ENCODE measurements at regions not wholly inside any gene's neighbourhood (a gene's known extent, or its start where the extent isn't known, plus 50 kb on each side); places are given as distances from the start of the nearest gene placed in this dataset.

DNA sequence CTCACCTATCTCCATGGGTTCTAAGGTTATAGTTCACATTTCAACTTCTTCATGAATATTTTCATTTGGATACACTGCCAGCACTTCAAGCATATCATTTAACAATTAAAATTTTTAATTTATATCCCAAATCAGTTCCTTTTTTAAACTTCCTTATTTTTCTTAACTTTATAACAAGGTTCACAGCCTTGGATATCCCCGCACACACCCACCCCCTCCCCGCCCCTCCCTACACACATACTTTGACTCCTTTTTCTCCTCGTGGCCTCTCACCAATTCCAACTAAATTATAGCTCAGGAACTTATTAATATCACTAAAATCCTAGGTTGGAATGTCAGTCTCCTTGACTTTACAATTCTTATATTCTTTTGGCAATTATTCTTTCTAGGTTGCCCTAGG is 163.6 kb upstream of the SETBP1 start:
- DNase-seq = no peak
- Mint-ChIP-seq H3K9me3 (no peaks in the 10 kb centered on the region), H3K4me1 (ENCODE audit: low read depth in 2 of 2) (peaks cover 0 to 1% of the 10 kb centered on the region in 2 donors), H3K27me3 (no peaks in the 10 kb centered on the region), H3K36me3 (ENCODE audit: insufficient read depth) (no peaks in the 10 kb centered on the region), H3K4me3 (no peak overlapping the region), H3K27ac (no peak overlapping the region)
- ATAC-seq (replicated peaks) = no peak

DNA sequence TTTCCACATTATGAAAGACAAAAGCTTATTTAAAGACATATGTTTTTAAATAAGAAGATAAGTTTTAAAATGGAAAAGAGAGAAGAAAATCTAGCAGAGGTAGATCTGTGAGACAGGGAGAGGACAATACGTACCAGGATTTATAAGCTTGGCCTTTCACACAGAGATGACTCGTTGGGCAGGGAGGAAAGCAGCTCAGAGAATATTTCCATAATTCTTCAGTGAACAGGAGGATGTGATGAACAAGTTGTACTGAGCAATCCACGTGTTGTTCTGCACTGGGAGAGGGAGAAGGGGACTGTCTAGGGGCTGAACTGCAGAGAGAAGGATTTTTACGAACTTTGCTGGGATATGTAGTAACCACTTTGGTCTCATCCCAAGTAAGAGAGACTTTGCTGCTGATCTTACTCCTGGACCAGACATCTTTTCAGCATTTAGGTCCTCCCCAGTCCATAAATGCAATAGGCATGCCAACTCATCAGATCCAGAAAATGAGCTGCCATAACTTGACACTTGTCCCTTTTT is 162.5 kb upstream of the SETBP1 start:
- ATAC-seq (replicated peaks) (no peak), DNase-seq (no peak)
- peaks cover 0 to 1% of the 10 kb centered on the region in 2 donors for H3K4me1 Mint-ChIP-seq (ENCODE audit: low read depth in 2 of 2)
- no peak overlapping the region for H3K27ac Mint-ChIP-seq
- H3K27me3 Mint-ChIP-seq = no peaks in the 10 kb centered on the region
- H3K4me3 Mint-ChIP-seq = no peak overlapping the region
- no peaks in the 10 kb centered on the region for H3K9me3 Mint-ChIP-seq
- no peaks in the 10 kb centered on the region for H3K36me3 Mint-ChIP-seq (ENCODE audit: insufficient read depth)

DNA sequence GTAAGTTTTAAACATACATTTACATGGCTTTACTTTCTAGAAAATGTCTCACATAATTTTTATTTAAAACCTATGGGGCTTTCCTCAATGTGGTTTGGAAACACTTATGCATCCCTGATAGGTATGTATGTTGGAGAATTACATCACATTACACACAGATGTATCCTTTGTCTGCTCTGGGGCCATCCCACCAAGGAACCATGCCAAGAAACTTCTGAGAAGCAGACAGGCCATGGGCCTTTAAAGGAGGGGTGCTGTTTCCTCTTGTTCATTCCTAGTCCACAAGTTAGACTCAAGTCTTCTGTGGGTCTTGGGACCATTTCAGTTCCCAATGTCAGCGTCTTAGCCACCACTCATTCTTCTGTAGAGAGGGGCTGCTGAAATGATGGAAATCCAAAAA is 162.0 kb upstream of the SETBP1 start:
- no peak overlapping the region for H3K27ac Mint-ChIP-seq
- H3K9me3 Mint-ChIP-seq = no peaks in the 10 kb centered on the region
- H3K4me3 Mint-ChIP-seq = no peak overlapping the region
- ATAC-seq (replicated peaks) (no peak), DNase-seq (no peak)
- H3K4me1 Mint-ChIP-seq (ENCODE audit: low read depth in 2 of 2) = peaks cover 0 to 1% of the 10 kb centered on the region in 2 donors
- no peaks in the 10 kb centered on the region for H3K36me3 Mint-ChIP-seq (ENCODE audit: insufficient read depth)
- H3K27me3 Mint-ChIP-seq = no peaks in the 10 kb centered on the region

DNA sequence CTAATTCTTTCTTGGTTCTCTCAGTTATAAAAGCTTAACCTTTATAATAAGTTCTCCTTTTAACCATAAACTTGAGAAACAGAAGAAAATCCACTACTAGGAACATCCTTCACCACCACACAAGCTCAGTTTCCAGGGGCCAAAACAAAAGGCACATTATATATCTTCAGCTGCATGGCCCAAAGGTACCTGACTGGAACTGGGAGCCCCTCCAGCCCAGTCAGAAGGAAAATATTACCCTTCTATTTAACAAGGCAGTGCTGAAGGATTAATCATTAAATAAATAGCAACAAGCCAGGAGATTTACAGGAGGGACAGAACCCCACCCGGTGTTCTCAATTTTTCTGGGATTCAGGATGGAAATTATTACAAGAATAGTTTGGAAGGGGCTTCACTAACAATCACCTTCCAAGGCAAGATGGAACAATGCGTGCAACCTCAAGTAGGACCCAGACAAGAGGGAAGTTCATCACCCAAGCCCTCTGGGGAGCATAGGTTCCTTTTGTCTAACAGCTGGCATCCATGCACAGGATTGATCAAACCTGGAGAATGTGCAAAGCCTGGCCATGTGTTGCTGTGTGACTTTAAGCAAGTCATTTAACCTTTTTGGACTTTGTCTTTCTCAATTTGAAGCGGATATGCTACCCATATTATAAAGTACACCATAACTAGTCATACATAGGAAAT is 159.6 kb upstream of the SETBP1 start:
- Mint-ChIP-seq H3K27ac (no peak overlapping the region), H3K4me3 (no peak overlapping the region), H3K4me1 (ENCODE audit: low read depth in 2 of 2) (no peaks in the 10 kb centered on the region), H3K9me3 (no peaks in the 10 kb centered on the region), H3K27me3 (no peaks in the 10 kb centered on the region), H3K36me3 (ENCODE audit: insufficient read depth) (no peaks in the 10 kb centered on the region)
- no peak for DNase-seq
- no peak for ATAC-seq (replicated peaks)

DNA sequence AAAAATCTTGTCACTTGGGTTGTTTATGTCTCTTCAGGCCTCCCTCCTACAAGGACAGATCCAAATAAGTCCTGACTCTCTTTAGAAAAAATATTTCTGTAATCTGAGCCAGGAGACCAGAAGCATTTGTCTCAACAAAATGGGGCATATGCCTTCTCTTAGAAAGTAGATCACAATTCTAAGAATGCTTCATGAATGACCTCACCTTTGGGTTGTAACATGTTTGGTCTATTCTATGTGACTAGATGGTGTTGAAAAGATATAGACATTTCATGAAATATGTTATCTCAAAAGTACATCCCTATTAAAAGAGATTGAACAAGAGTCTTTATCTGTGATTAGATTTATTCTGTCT is 159.0 kb upstream of the SETBP1 start:
- H3K27ac Mint-ChIP-seq = no peak overlapping the region
- DNase-seq = no peak
- H3K36me3 Mint-ChIP-seq (ENCODE audit: insufficient read depth) = no peaks in the 10 kb centered on the region
- H3K27me3 Mint-ChIP-seq = no peaks in the 10 kb centered on the region
- no peak overlapping the region for H3K4me3 Mint-ChIP-seq
- no peaks in the 10 kb centered on the region for H3K9me3 Mint-ChIP-seq
- no peaks in the 10 kb centered on the region for H3K4me1 Mint-ChIP-seq (ENCODE audit: low read depth in 2 of 2)
- ATAC-seq (replicated peaks) = no peak

DNA sequence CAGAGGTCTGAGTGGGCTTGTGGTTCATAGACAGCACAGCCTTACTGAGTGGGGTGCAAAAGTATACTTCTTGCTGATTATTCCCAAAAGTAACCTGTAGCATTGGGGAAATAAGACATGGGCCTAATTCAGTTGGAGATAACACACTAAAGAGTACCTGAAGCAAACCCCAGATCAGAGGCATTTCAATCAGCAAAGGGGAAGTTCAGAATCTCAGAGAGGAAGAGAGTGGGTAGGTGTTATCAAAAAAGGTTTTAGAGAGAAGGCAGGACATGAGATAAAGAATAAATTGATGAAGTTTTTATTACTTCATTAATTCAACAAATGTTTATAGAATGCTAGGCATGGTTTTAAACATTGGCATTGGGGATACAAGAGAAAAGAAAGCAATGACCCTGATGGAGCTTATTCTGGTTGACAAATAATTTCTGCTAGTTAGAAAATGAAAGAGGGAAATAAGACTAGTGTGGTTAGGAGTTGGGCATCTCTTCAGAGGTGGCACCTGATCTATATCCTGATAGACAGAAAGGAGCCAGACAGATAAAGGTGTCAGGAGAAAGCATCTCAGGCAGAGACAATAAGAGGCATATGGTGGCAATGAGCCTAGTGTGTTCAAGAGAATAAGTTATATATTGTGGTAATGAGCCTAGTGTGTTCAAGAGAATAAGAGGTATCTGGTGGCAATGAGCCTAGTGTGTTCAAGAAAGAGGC is 153.8 kb upstream of the SETBP1 start:
- Mint-ChIP-seq H3K27ac (no peak overlapping the region), H3K36me3 (ENCODE audit: insufficient read depth) (no peaks in the 10 kb centered on the region), H3K4me1 (ENCODE audit: low read depth in 2 of 2) (peaks cover 4 to 5% of the 10 kb centered on the region in 2 donors), H3K4me3 (no peak overlapping the region), H3K27me3 (peaks cover 0 to 10% of the 10 kb centered on the region in 2 donors), H3K9me3 (no peaks in the 10 kb centered on the region)
- no peak for DNase-seq
- ATAC-seq (replicated peaks) = peak; percentile 49

DNA sequence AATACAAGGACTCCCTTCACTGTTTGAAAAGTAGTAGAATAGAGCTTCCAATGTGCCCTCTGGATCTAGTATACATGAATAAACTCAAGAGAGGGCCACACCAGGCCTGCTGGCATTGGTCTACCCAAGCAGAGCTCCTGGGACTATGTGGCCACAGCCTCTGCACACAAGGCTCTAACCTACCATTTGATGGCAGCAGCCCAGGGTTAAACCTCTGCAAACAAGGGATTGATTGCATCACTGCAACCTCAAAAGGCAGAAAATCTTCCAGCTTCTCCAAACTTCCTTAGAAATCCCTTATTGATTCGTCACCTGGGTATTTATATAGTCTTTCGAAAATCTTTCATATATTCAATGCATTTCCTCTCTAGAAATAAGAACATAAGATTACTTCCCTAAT is 147.6 kb upstream of the SETBP1 start:
- peaks cover 16 to 21% of the 10 kb centered on the region in 2 donors for H3K27me3 Mint-ChIP-seq
- no peaks in the 10 kb centered on the region for H3K9me3 Mint-ChIP-seq
- H3K27ac Mint-ChIP-seq = no peak overlapping the region
- no peak for DNase-seq
- ATAC-seq (replicated peaks) = no peak
- no peak overlapping the region for H3K4me3 Mint-ChIP-seq
- H3K36me3 Mint-ChIP-seq (ENCODE audit: insufficient read depth) = no peaks in the 10 kb centered on the region
- H3K4me1 Mint-ChIP-seq (ENCODE audit: low read depth in 2 of 2) = no peaks in the 10 kb centered on the region

DNA sequence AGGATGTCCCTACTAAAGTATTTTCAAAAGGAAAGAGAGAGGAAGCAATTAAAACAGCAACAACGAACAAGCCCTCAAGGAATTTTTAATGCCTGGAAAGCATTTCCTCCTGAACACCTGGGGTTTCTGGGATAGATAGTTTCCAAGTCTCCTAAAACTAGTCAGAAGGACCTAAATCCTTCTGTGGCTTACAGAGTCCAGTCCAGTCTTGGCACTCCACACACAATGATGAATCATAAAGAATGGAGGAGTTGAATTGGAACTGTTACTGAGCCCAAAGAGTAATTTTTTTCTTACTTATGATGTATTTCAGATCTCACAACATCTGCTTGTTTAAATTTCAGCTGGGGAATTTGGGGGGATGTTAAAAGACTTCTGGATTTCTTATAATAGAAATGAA is 144.6 kb upstream of the SETBP1 start:
- Mint-ChIP-seq H3K9me3 (no peaks in the 10 kb centered on the region), H3K36me3 (ENCODE audit: insufficient read depth) (no peaks in the 10 kb centered on the region), H3K4me1 (ENCODE audit: low read depth in 2 of 2) (no peaks in the 10 kb centered on the region), H3K27ac (no peak overlapping the region), H3K27me3 (peaks cover 11 to 16% of the 10 kb centered on the region in 2 donors), H3K4me3 (no peak overlapping the region)
- ATAC-seq (replicated peaks) = no peak
- DNase-seq = no peak

DNA sequence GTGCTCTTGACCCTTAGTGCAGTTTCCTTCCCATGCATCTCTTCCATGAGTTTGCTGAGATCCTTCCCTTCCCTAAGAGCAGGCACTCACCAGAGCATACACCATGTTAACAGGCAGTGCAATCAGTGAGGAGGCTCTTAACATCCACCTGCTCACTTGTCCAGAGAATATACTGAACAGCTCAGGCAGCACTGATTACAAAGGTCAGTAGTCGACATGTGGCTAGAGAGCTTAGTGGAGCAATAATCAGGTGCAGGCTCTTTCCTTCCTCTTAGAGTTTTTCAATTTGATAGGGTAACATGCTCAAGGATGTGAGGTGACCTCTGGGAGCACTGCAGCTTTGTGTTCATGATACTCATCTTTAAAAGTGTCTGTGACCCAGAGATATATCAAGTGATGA is 144.1 kb upstream of the SETBP1 start:
- H3K4me1 Mint-ChIP-seq (ENCODE audit: low read depth in 2 of 2) = no peaks in the 10 kb centered on the region
- H3K27ac Mint-ChIP-seq = no peak overlapping the region
- no peaks in the 10 kb centered on the region for H3K9me3 Mint-ChIP-seq
- no peaks in the 10 kb centered on the region for H3K36me3 Mint-ChIP-seq (ENCODE audit: insufficient read depth)
- H3K27me3 Mint-ChIP-seq = peaks cover 11 to 16% of the 10 kb centered on the region in 2 donors
- DNase-seq (no peak), ATAC-seq (replicated peaks) (no peak)
- H3K4me3 Mint-ChIP-seq = no peak overlapping the region

DNA sequence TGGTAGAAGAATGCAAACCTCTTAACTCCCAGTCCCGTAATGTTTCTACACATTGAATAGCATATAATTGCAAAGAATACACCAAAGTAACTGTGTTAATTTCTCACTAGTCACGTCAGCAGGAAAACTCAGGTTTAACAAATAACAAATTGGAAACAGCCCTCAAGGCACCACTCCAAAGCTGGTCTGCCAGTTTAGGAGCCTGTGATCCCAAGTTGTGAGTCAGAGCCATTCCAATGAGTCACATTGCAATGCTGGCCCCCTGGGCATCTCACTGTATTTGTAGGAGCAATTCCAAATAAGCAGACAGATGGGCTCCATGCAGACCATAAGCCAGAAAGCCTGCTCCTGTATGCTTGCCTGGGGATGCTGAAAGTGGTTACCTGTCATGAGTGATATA is 143.2 kb upstream of the SETBP1 start:
- Mint-ChIP-seq H3K27me3 (peaks cover 11 to 16% of the 10 kb centered on the region in 2 donors), H3K27ac (no peak overlapping the region), H3K4me1 (ENCODE audit: low read depth in 2 of 2) (no peaks in the 10 kb centered on the region), H3K4me3 (no peak overlapping the region), H3K9me3 (no peaks in the 10 kb centered on the region), H3K36me3 (ENCODE audit: insufficient read depth) (no peaks in the 10 kb centered on the region)
- ATAC-seq (replicated peaks) (no peak), DNase-seq (no peak)

DNA sequence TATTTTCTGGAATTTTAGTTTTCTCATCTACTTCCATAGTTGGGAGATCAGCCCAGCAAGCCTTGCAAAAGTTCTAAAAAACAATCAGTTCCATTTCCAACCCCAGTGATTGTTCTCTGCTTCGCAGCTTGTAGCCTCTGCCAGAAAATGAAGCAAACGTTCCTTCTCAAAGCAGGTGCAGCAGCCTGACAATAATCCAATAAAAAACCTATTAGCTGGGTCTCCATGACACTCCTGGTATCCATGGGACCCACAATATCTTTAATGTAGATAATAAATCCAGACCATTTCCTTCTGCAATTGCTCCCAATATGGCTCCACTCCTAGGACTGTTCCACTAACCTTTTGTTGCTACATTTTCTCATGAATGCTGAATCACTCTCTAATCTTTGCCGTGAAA is 140.8 kb upstream of the SETBP1 start:
- Mint-ChIP-seq H3K27me3 (peaks cover 9 to 16% of the 10 kb centered on the region in 2 donors), H3K9me3 (no peaks in the 10 kb centered on the region), H3K4me1 (ENCODE audit: low read depth in 2 of 2) (no peaks in the 10 kb centered on the region), H3K27ac (no peak overlapping the region), H3K36me3 (ENCODE audit: insufficient read depth) (no peaks in the 10 kb centered on the region), H3K4me3 (no peak overlapping the region)
- DNase-seq = no peak
- no peak for ATAC-seq (replicated peaks)

DNA sequence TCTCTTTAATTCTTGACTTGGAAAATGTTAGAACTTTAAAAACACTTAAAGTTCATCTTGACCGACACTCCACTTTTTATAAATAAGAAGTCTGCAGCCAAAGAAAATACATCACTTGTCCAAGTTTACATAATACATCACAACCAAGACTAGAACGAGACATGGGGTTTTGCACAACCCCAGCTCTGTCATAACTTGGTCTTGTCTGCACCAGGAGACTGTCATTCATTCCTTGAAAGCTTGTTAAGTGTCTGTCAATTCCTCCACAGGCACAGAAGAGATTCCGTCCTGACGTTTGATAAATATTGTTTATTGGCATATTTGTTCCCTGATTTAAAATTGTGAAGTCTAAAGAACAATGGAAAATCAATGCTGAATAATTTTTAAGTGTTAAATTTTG is 139.5 kb upstream of the SETBP1 start:
- no peaks in the 10 kb centered on the region for H3K36me3 Mint-ChIP-seq (ENCODE audit: insufficient read depth)
- no peak overlapping the region for H3K27ac Mint-ChIP-seq
- ATAC-seq (replicated peaks) (no peak), DNase-seq (no peak)
- no peak overlapping the region for H3K4me3 Mint-ChIP-seq
- peaks cover 0 to 6% of the 10 kb centered on the region in 2 donors for H3K27me3 Mint-ChIP-seq
- H3K9me3 Mint-ChIP-seq = no peaks in the 10 kb centered on the region
- no peaks in the 10 kb centered on the region for H3K4me1 Mint-ChIP-seq (ENCODE audit: low read depth in 2 of 2)

DNA sequence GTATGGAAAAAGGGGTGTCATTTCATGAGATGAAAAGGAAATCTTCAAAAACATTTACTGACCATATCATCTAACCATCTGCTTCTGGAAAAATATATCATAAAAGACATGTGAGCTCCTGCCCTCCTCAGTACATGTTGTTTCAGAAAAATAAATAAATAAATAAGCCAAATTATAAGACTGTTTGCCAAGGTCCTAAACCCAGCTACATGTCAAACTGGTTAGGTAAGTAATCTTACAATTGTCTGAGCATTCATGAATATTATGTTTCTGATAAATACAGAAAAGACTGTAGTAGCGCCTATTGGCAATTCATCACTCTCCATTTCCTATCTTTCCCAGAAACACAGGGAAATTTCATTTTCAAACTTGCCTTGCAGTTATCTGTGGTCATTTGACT is 138.9 kb upstream of the SETBP1 start:
- H3K27ac Mint-ChIP-seq = no peak overlapping the region
- H3K4me3 Mint-ChIP-seq = no peak overlapping the region
- no peak for ATAC-seq (replicated peaks)
- no peaks in the 10 kb centered on the region for H3K36me3 Mint-ChIP-seq (ENCODE audit: insufficient read depth)
- DNase-seq = no peak
- H3K27me3 Mint-ChIP-seq = peaks cover 0 to under 1% of the 10 kb centered on the region in 2 donors
- H3K9me3 Mint-ChIP-seq = no peaks in the 10 kb centered on the region
- H3K4me1 Mint-ChIP-seq (ENCODE audit: low read depth in 2 of 2) = no peaks in the 10 kb centered on the region

DNA sequence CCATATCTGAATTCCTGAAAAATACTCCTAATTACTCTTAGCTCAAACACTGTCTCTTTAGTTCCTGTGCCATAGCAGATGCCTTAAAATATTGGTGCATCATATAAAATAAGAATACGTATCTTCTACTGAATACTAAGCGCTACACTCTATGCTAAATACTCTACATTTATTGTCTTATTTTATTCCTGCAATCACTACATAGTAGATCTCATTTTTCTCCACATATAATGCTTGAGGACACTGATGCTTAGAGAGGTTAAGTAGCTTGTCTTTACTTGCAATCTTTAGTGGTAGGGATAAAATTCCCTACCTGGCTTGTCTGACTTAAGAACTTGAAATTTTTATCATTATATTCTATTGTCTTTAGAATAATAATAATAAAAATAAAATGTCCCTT is 137.3 kb upstream of the SETBP1 start:
- Mint-ChIP-seq H3K9me3 (no peaks in the 10 kb centered on the region), H3K4me3 (no peak overlapping the region), H3K4me1 (ENCODE audit: low read depth in 2 of 2) (peaks cover 0 to under 1% of the 10 kb centered on the region in 2 donors), H3K36me3 (ENCODE audit: insufficient read depth) (no peaks in the 10 kb centered on the region), H3K27me3 (no peaks in the 10 kb centered on the region), H3K27ac (no peak overlapping the region)
- ATAC-seq (replicated peaks) (no peak), DNase-seq (no peak)
